Activated naive CD4-positive, alpha-beta T cell treated with anti-CD3 and anti-CD28 coated beads for 36 hours (primary cell): ENCODE measurements at regions not wholly inside any gene's neighbourhood (a gene's known extent, or its start where the extent isn't known, plus 50 kb on each side); places are given as distances from the start of the nearest gene placed in this dataset.

ENCODE experiments used
- CTCF ChIA-PET: fragments of 350-600 bp; sonication (Branson Sonifier 250); formaldehyde crosslinking; loops from one replicate; lab custom pipeline; 2021; ENCODE audit warnings: antibody characterized with exemption; lab: Charles Lee
- DNase-seq: peaks from one replicate; pipeline ENCODE4 v3.0.0-alpha.2; 2020
- H3K27ac Mint-ChIP-seq: one replicate; pipeline ENCODE4 v1.8.0; 2021; ENCODE audit warnings: mild to moderate bottlenecking, mixed read lengths
- H3K27me3 Mint-ChIP-seq: one replicate; pipeline ENCODE4 v1.8.0; 2021; ENCODE audit warnings: low read depth, mixed read lengths
- H3K36me3 Mint-ChIP-seq: one replicate; pipeline ENCODE4 v1.8.0; 2021; ENCODE audit warnings: low read depth, mixed read lengths
- H3K4me1 Mint-ChIP-seq: one replicate; pipeline ENCODE4 v1.8.0; 2021; ENCODE audit warnings: low read depth, mixed read lengths
- H3K4me3 Mint-ChIP-seq: one replicate; pipeline ENCODE4 v1.8.0; 2021; ENCODE audit warnings: mild to moderate bottlenecking, moderate library complexity, mixed read lengths
- H3K9me3 Mint-ChIP-seq: one replicate; pipeline ENCODE4 v1.8.0; 2021; ENCODE audit warnings: mixed read lengths
- intact Hi-C: fragments of 100-400 bp; cut with micrococcal nuclease; formaldehyde crosslinking; loops from one replicate; pipeline ENCODE4 v1.15.1; 2023

GRCh38 chr7:13822678-13823077, 166.8 kb downstream of the ETV1 start:
- Mint-ChIP-seq H3K27me3 (no peaks in the 10 kb centered on the region), H3K27ac (no peak overlapping the region), H3K4me1 (no peaks in the 10 kb centered on the region), H3K9me3 (peaks cover 10% of the 10 kb centered on the region), H3K36me3 (no peaks in the 10 kb centered on the region), H3K4me3 (no peak overlapping the region)
- no peak for DNase-seq
- CTCF ChIA-PET, result no interaction called here
- intact Hi-C loops, result no loop called here

GRCh38 chr7:13826752-13827151, 162.7 kb downstream of the ETV1 start:
- intact Hi-C loops, result no loop called here
- H3K27me3 Mint-ChIP-seq, result no peaks in the 10 kb centered on the region
- H3K27ac Mint-ChIP-seq, result no peak overlapping the region
- CTCF ChIA-PET, result no interaction called here
- no peaks in the 10 kb centered on the region for H3K9me3 Mint-ChIP-seq
- no peak overlapping the region for H3K4me3 Mint-ChIP-seq
- no peaks in the 10 kb centered on the region for H3K4me1 Mint-ChIP-seq
- DNase-seq, result no peak
- no peaks in the 10 kb centered on the region for H3K36me3 Mint-ChIP-seq

- Mint-ChIP-seq H3K4me3 (no peak overlapping the region), H3K27me3 (no peaks in the 10 kb centered on the region), H3K27ac (no peak overlapping the region), H3K36me3 (no peaks in the 10 kb centered on the region), H3K4me1 (no peaks in the 10 kb centered on the region), H3K9me3 (no peaks in the 10 kb centered on the region)
- CTCF ChIA-PET, result no interaction called here
- intact Hi-C loops, result no loop called here
- DNase-seq, result no peak
These were observed 161.8 kb downstream of the ETV1 start for GRCh38 chr7:13827716-13828115.

GRCh38 chr7:13829231-13829630, 160.2 kb downstream of the ETV1 start:
- DNase-seq, result no peak
- CTCF ChIA-PET, result interaction anchor here (0.6 kb wide), 1 partner anchor 610 kb away, joined by 6 read pairs; no protein-coding TSS in a partner anchor
- H3K27me3 Mint-ChIP-seq, result no peaks in the 10 kb centered on the region
- no peaks in the 10 kb centered on the region for H3K9me3 Mint-ChIP-seq
- H3K36me3 Mint-ChIP-seq, result no peaks in the 10 kb centered on the region
- H3K27ac Mint-ChIP-seq, result no peak overlapping the region
- intact Hi-C loops, result no loop called here
- no peak overlapping the region for H3K4me3 Mint-ChIP-seq
- no peaks in the 10 kb centered on the region for H3K4me1 Mint-ChIP-seq

GRCh38 chr7:13829914-13830900, 159.3 kb downstream of the ETV1 start:
- Mint-ChIP-seq H3K27me3 (no peaks in the 10 kb centered on the region), H3K36me3 (no peaks in the 10 kb centered on the region), H3K9me3 (no peaks in the 10 kb centered on the region), H3K4me1 (no peaks in the 10 kb centered on the region), H3K4me3 (no peak overlapping the region), H3K27ac (no peak overlapping the region)
- CTCF ChIA-PET, result no interaction called here
- no peak for DNase-seq
- intact Hi-C loops, result no loop called here

GRCh38 chr7:13832346-13832745, 157.1 kb downstream of the ETV1 start:
- DNase-seq, result no peak
- Mint-ChIP-seq H3K27ac (no peak overlapping the region), H3K9me3 (no peaks in the 10 kb centered on the region), H3K4me1 (no peaks in the 10 kb centered on the region), H3K4me3 (no peak overlapping the region), H3K36me3 (no peaks in the 10 kb centered on the region), H3K27me3 (no peaks in the 10 kb centered on the region)
- intact Hi-C loops, result no loop called here
- CTCF ChIA-PET, result no interaction called here

- intact Hi-C loops, result no loop called here
- Mint-ChIP-seq H3K27ac (no peak overlapping the region), H3K27me3 (no peaks in the 10 kb centered on the region), H3K4me3 (no peak overlapping the region), H3K36me3 (no peaks in the 10 kb centered on the region), H3K9me3 (no peaks in the 10 kb centered on the region), H3K4me1 (no peaks in the 10 kb centered on the region)
- CTCF ChIA-PET, result no interaction called here
- DNase-seq, result no peak
These were observed 155.1 kb downstream of the ETV1 start for GRCh38 chr7:13834328-13834761.

GRCh38 chr7:13835442-13835841, 154.0 kb downstream of the ETV1 start:
- Mint-ChIP-seq H3K4me3 (no peak overlapping the region), H3K27me3 (no peaks in the 10 kb centered on the region), H3K36me3 (no peaks in the 10 kb centered on the region), H3K9me3 (no peaks in the 10 kb centered on the region), H3K4me1 (no peaks in the 10 kb centered on the region), H3K27ac (no peak overlapping the region)
- DNase-seq, result no peak
- intact Hi-C loops, result no loop called here
- CTCF ChIA-PET, result no interaction called here

GRCh38 chr7:13839063-13839462, 150.4 kb downstream of the ETV1 start:
- intact Hi-C loops, result no loop called here
- CTCF ChIA-PET, result no interaction called here
- Mint-ChIP-seq H3K27ac (no peak overlapping the region), H3K9me3 (no peaks in the 10 kb centered on the region), H3K27me3 (no peaks in the 10 kb centered on the region), H3K4me3 (no peak overlapping the region), H3K36me3 (no peaks in the 10 kb centered on the region), H3K4me1 (no peaks in the 10 kb centered on the region)
- no peak for DNase-seq
